NCI-H748 treated with DMSO at 0.1 percent for 48 hours (cell line): ENCODE measurements at regions not wholly inside any gene's neighbourhood (a gene's known extent, or its start where the extent isn't known, plus 50 kb on each side); places are given as distances from the start of the nearest gene placed in this dataset.
"Not testable (repeated sequence)": the region's sequence is repeated elsewhere in the genome, so short reads cannot be mapped to it uniquely, and the experiment has no call there.

ENCODE experiments used
- DNase-seq: peaks from one replicate; lab custom pipeline; 2025; lab: John Stamatoyannopoulos, UW

DNA sequence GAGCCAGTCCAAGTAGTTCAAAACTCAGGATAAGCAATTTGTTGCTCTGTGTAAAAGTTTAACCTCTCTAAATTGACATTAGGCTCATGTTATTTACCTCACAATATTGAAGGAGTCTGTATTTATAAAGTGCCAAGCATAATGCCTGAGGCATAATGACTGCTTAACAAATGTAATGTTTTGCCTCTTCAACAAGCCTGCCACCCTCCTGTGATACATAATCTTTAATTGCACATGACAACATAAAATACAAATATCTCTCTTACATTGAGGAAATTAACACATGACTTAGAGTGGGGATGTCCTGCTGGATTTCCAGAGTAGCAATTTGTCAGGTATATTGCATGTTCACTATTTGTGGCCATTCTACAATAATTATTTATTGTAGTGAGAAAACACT lies 469.2 kb upstream of the ANO5 start:
- peak; percentile 88 for DNase-seq

DNA sequence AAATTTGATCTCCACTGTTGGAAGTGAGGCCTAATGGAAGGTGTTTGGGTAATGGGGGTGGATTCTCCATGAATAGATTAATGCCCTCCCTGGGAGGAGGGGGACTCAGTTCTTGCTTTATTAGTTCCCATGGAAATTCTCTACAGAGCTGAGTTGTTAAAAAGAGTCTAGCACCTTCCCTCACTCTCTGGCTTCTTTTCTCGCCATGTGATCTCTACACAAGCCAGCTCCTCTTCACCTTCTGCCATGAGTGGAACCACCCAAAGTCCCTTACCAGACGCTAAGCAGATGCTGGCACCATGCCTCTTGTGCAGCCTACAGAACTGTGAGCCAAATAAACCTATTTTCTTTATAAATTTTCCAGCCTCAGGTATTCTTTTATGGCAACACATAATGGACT lies 465.8 kb upstream of the ANO5 start:
- DNase-seq = no peak

- no peak for DNase-seq
Observed at GRCh38 chr11:21736404-21736803, 456.5 kb upstream of the ANO5 start.

- DNase-seq = not testable (repeated sequence)
Observed at GRCh38 chr11:21752475-21753243, 440.2 kb upstream of the ANO5 start.

- DNase-seq = not testable (repeated sequence)
Observed at GRCh38 chr11:21753244-21753767, 439.6 kb upstream of the ANO5 start.

DNA sequence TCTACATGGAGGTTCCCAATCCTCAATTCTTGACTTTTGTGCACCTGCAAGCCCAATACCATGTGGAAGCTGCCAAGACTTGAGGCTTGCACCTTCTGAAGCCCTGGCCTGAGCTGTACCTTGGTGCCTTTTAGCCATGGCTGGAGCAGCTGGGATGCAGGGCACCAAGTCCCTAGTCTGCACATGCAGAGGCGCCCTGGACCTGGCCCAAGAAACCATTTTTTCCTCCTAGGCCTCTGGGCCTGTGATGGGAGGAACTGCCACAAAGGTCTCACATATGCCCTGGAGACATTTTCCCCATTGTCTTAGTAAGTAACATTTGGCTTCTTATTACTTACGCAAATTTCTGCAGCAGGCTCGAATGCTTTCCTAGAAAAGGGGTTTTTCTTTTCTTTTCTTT lies 431.9 kb upstream of the ANO5 start:
- no peak for DNase-seq

GRCh38 chr11:21768388-21768787 lies 424.5 kb upstream of the ANO5 start:
- no peak for DNase-seq

DNA sequence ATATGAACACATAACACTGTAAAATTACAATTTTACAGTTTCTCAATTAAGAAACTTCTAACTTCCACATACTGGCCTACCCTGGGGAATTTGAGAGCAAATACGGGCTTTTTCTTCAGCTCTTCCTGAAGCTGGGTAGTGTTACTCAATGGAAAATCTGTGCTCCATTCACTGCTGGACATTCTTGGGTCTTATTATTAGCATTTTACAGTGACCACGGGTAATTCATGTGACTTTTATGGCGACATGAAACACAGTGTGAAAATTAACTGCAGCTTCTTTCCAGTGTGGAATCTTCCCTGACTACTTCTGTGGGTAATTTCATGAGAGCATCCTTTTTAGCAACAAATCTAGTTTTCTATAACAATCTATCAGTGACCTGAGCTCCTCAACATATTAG lies 423.7 kb upstream of the ANO5 start:
- no peak for DNase-seq

- peak; percentile 18 for DNase-seq
Observed at GRCh38 chr11:21771097-21771496, 421.8 kb upstream of the ANO5 start.

DNA sequence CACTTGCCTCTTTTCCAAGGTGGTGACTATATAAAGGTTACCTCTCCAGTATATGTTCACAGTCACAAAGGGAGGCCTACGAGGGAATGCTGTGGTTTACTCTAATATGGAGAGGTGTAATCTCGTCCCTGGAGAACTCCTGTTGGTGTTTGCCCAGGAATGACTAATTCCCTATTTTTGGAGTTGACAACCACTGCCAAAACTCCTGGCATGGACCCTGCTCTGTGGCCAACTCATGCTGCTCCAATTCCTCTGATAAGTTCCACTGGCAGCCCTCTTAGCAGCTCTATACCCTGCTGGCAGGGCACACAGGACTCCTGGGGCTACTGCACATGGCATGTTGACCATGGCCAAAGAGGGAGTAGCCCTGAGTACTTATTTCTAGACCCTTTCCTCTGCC lies 418.7 kb upstream of the ANO5 start:
- DNase-seq = no peak

- DNase-seq = no peak
Observed at GRCh38 chr11:21775911-21776310, 417.0 kb upstream of the ANO5 start.

DNA sequence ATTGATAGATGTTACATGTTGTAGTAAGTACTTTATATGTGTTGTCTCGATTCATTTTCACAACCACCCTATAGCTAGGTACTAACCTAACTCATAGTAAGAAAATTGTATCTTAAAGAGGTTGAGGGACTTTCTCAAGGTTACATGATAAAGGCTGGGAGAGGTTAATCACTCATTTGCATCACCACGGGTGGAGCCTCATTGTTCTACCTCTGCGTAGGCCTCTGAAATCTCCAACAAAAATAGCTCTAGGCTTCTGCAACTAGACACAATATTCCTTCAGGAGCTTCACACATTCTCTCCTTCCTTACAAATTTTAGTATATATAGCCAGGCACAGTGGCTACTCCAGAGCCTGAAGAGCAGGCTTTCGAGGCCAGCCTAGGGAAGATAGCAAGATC lies 408.9 kb upstream of the ANO5 start:
- DNase-seq = no peak

DNA sequence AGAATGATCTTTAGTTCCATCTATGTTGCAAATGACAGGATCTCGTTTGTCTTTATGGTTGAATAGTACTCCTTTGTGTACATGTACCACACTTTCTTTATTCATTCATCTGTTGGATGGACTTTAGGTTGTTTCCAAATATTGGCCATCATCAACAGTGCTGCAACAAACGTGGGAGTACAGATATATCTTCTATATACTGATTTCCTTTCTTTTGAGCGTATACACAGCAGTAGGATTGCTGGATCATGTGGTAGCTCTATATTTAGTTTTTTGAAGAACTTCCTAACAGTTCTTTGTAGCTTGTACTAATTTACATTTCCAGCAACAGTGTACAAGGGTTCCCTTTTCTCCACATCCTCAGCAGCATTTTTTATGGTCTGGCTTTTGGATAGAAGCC lies 407.5 kb upstream of the ANO5 start:
- no peak for DNase-seq

GRCh38 chr11:21794306-21794705 lies 398.6 kb upstream of the ANO5 start:
- DNase-seq = no peak

- no peak for DNase-seq
Observed at GRCh38 chr11:21798216-21798615, 394.7 kb upstream of the ANO5 start.

DNA sequence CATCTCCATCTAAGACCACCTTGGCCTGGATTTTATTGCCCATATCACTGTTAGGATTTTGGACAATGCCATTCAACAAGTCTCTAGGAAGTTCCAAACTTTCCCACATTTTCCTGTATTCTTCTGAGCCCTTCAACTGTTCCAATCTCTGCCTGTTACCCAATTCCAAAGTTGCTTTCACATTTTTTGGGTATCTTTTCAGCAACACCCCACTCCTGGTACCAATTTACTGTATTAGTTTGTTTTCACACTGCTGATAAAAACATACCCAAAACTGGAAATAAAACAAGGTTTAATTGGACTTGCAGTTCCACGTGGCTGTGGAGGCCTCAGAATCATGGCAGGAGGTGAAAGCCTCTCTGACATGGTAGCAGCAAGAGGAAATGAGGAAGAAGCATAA lies 388.4 kb upstream of the ANO5 start:
- not testable (repeated sequence) for DNase-seq

DNA sequence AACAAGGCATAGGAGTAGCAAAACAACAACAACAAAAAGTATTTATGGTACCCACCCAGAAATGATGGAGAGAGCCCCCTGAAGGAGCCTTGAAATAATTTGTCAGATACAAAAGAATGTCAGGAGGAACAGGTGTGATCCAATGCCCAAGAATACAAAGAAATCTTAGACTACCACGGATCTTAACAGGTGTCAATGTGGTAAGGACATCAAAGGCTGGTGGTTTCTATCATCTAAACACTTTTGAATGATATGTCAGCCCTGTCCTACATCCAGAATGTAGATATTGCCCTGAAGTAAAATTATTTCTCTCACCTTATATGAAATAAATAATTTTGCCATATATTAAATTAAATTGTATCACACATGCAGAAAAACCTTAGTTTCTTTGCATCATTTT lies 386.4 kb upstream of the ANO5 start:
- DNase-seq = no peak

DNA sequence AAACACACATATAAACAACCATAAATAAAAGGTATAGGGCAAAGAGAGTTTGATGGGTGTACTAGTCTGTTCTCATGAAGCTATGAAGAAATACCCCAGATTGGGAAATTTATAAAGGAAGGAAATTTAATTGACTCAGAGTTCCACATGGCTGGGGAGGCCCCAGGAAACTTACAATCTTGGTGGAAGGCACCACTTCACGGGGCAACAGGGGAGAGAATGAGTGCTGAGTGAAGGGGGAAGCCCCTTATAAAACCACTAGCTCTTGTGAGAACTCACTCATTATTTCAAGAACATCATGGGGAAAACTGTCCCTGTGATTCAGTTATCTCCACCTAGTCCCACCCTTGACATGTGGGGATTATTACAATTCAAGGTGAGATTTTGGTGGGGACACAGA lies 385.9 kb upstream of the ANO5 start:
- DNase-seq = no peak

DNA sequence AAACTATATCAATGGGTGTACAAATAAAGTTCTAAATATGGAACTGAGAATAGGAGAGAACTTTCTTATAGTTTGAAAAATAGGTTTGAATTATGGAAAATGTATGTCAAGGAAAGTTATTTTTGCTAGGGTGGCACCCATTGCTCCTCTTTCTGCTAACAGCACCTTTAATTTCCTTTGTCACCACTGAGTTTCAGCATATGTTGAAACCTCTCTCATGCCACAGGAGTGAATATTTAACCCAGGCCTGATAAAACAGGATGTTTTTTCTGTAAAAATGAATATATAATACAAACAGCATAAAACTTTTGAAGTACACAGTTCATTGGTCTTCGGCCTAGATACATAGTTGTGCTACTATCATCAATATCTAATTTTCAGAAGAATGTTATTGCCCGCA lies 385.5 kb upstream of the ANO5 start:
- no peak for DNase-seq

- peak; percentile 53 for DNase-seq
Observed at GRCh38 chr11:21810650-21811049, 382.2 kb upstream of the ANO5 start.

DNA sequence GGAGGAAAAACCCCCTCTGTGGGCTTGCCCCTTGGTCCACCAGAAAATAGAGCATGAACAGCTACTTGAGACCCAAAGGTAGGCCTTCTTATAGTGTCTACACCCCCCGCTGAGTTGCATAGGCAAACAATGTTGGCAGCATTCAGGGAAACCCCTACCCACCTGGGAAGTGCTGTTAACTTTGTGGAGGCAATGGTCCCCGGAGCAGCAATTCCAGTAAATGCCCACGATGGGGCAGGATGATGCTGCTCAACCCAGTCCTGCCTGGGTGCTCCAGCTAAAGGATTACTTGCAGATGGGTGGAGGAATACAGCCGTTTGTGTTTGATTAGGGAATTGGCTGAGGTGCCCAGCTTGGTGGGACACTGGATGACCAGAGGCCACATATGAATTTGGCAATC lies 381.3 kb upstream of the ANO5 start:
- no peak for DNase-seq

GRCh38 chr11:21814169-21814568 lies 378.7 kb upstream of the ANO5 start:
- DNase-seq = no peak

DNA sequence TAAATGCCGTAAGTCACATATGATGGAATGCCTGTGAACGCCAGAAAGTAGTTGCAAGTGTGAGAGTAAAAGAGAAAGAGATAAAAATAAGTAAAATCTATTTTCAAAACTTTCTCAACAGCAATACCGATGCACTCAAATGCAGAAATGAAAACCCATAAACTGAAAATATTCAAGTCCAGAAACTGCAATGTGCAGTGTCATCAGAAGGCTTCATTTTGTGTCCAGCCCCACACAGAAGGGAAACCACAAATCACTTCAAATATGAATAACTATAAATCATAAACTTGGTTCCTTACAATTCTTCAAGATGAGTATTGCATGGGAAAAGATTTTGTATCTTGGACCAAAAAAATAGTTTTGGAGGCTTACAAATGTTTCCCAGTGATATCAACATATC lies 375.2 kb upstream of the ANO5 start:
- DNase-seq = no peak

DNA sequence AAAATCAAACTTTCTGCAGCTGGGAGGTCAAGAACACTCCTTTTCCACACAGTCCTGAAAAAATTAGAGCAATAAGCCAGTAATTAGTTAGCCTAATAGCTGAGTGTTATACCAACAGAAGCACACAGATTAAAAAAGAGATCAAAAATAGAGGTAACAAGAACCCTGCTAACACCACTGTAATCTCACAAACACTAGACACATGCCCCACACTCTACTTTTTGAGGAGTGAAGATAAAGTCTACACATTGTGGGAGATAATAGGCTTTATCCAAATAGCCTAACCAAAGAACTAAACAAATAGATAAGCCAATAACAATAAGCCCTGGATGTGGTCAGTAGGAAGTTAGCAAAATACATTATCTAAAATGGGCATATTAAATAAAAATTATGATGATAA lies 372.7 kb upstream of the ANO5 start:
- no peak for DNase-seq
